GM12878 (cell line): ENCODE measurements at regions not wholly inside any gene's neighbourhood (a gene's known extent, or its start where the extent isn't known, plus 50 kb on each side); places are given as distances from the start of the nearest gene placed in this dataset.

ENCODE experiments used
- ATAC-seq: fragments of 200-7000 bp; cut with Tn5 transposase; 3 replicates; pipeline ENCODE4 v1.9.1; 2020; ENCODE audit warnings: mild to moderate bottlenecking, moderate library complexity
- BruUV-seq: library from RNA; stranded (reverse); fragments of 400-500 nt; replicated peaks from 2 replicates; lab custom pipeline; 2021; lab: Mats Ljungman, UMichigan
- CTCF ChIA-PET: fragments of 300-600 bp; sonication (Branson Sonifier 250); formaldehyde crosslinking; extraction: SDS; loops from one replicate; lab custom pipeline; 2021; ENCODE audit warnings: inconsistent platforms; lab: Yijun Ruan, JAX
- POLR2A ChIA-PET: fragments of 350-600 bp; formaldehyde crosslinking; extraction: SDS; loops from one replicate; lab custom pipeline; 2021; ENCODE audit warnings: inconsistent platforms; lab: Charles Lee
- RAD21 ChIA-PET: fragments of 300-600 bp; sonication (Branson Sonifier 250); formaldehyde crosslinking; loops from one replicate; lab custom pipeline; 2023; ENCODE audit warnings: antibody characterized with exemption; ENCODE audit not compliant: unreplicated experiment; lab: Charles Lee
- SMC1A ChIA-PET: fragments of 300-600 bp; sonication (Branson Sonifier 250); formaldehyde crosslinking; loops from one replicate; lab custom pipeline; 2023; ENCODE audit not compliant: unreplicated experiment, uncharacterized antibody; lab: Charles Lee
- DNase-seq: peaks from one replicate; pipeline ENCODE4 v3.0.0-alpha.2; 2011; ENCODE audit warnings: low read depth, low spot score
- FAIRE-seq: peaks from 3 replicates; lab custom pipeline; 2011; peaks lifted over from hg19 to GRCh38; lab: Jason Lieb, UNC
- H2AFZ ChIP-seq: 2 replicates; pipeline ENCODE4 v1.6.0; 2011; ENCODE audit warnings: low read depth, low read length, control low read depth; ENCODE audit not compliant: control insufficient read depth
- H3K27ac ChIP-seq: 2 replicates; pipeline ENCODE4 v1.5.1; 2011; ENCODE audit warnings: control low read depth; ENCODE audit not compliant: control insufficient read depth, insufficient read depth
- H3K27me3 ChIP-seq, 2 experiments: replicated peaks in 1 of 2; 2 replicates each; pipeline versions ENCODE4 v1.6.0 to v1.6.1; 2011; ENCODE audit warnings: low read length in 1 of 2; ENCODE audit not compliant: control insufficient read depth in 2 of 2, insufficient read depth in 2 of 2
- H3K36me3 ChIP-seq, 2 experiments: 2 replicates each; pipeline ENCODE4 v1.5.1; 2011; ENCODE audit warnings: low read length in 1 of 2; ENCODE audit not compliant: control insufficient read depth in 2 of 2, insufficient read depth in 2 of 2
- H3K4me1 ChIP-seq: 2 replicates; pipeline ENCODE4 v1.6.1; 2011; ENCODE audit warnings: mild to moderate bottlenecking, low read length, moderate library complexity, mixed read lengths; ENCODE audit not compliant: control insufficient read depth, insufficient read depth
- H3K4me2 ChIP-seq: 2 replicates; pipeline ENCODE4 v1.6.0; 2011; ENCODE audit warnings: control low read depth; ENCODE audit not compliant: control insufficient read depth, insufficient read depth
- H3K4me3 ChIP-seq: fragments of 200-600 bp; sonication (generic); 2 replicates; pipeline ENCODE4 v1.5.1; 2016
- H3K79me2 ChIP-seq: 2 replicates; pipeline ENCODE4 v1.6.0; 2011; ENCODE audit warnings: low read length; ENCODE audit not compliant: control insufficient read depth, insufficient read depth
- H3K9ac ChIP-seq: 2 replicates; pipeline ENCODE4 v1.8.0; 2011; ENCODE audit warnings: low read length, control low read depth, mixed read lengths; ENCODE audit not compliant: control insufficient read depth, insufficient read depth
- H3K9me3 ChIP-seq: replicated peaks from 3 replicates; pipeline ENCODE4 v1.5.1; 2011; ENCODE audit warnings: mild to moderate bottlenecking, low read length; ENCODE audit not compliant: control insufficient read depth, insufficient read depth
- H4K20me1 ChIP-seq: 2 replicates; pipeline ENCODE4 v1.6.0; 2011; ENCODE audit not compliant: control insufficient read depth, insufficient read depth
- CEBPB ChIP-seq, 2 experiments: fragments of 150-350 bp in 1 of 2; IDR thresholded peaks; 2 replicates each; pipeline ENCODE4 v1.6.1; 2012 to 2014; ENCODE audit warnings: low read depth in 2 of 2, low read length in 2 of 2, borderline replicate concordance in 1 of 2, inconsistent platforms in 1 of 2
- ETV6 ChIP-seq, 2 experiments: fragments of 450-650 bp in 1 of 2; IDR thresholded peaks in 1 of 2; conservative IDR thresholded peaks in 1 of 2; 2 replicates each; pipeline ENCODE4 v1.6.1; 2014; ENCODE audit warnings: antibody characterized with exemption in 1 of 2, borderline replicate concordance in 1 of 2, low read depth in 1 of 2, mild to moderate bottlenecking in 1 of 2, moderate library complexity in 1 of 2
- IRF3 ChIP-seq: fragments of 450-650 bp; IDR thresholded peaks from 2 replicates; pipeline ENCODE4 v1.6.1; 2014; ENCODE audit warnings: mild to moderate bottlenecking
- KDM1A ChIP-seq: fragments of 200-600 bp; sonication (generic); IDR thresholded peaks from 2 replicates; pipeline ENCODE4 v1.6.1; 2016; ENCODE audit warnings: borderline replicate concordance
- MLLT1 ChIP-seq: fragments of 450-650 bp; IDR thresholded peaks from 2 replicates; pipeline ENCODE4 v1.6.1; 2016; ENCODE audit warnings: mild to moderate bottlenecking
- MTA2 ChIP-seq: fragments of 450-650 bp; IDR thresholded peaks from 2 replicates; pipeline ENCODE4 v1.6.1; 2016; ENCODE audit warnings: low read depth, mild to moderate bottlenecking, moderate library complexity
- MYB ChIP-seq: fragments of 150-350 bp; IDR thresholded peaks from 2 replicates; pipeline ENCODE4 v1.6.1; 2014; ENCODE audit warnings: mild to moderate bottlenecking, low read depth, low read length, borderline replicate concordance
- NRF1 ChIP-seq: conservative IDR thresholded peaks from 2 replicates; pipeline ENCODE4 v1.6.1; 2011; ENCODE audit warnings: mild to moderate bottlenecking, low read depth, low read length, improper control_type of control experiment
- TCF3 ChIP-seq: IDR thresholded peaks from 2 replicates; pipeline ENCODE4 v1.6.1; 2012; ENCODE audit warnings: low read depth, mild to moderate bottlenecking, low read length, borderline replicate concordance; ENCODE audit not compliant: insufficient read depth
- YY1 ChIP-seq: IDR thresholded peaks from 2 replicates; pipeline ENCODE4 v1.6.1; 2011; ENCODE audit warnings: low read depth, mild to moderate bottlenecking, low read length
- ZNF217 ChIP-seq: fragments of 450-650 bp; IDR thresholded peaks from 2 replicates; pipeline ENCODE4 v1.6.1; 2017; ENCODE audit warnings: antibody characterized with exemption, mild to moderate bottlenecking
- WGBS: methylation state at CpG from one replicate; pipeline ENCODE4 v1.1.6; 2016; ENCODE audit warnings: low lambda C conversion rate; ENCODE audit not compliant: insufficient replicate concordance, insufficient coverage; ENCODE audit errors: missing lambda C conversion rate; 5-methylcytosine and 5-hydroxymethylcytosine counted together
- in situ Hi-C: fragments of 300-500 bp; cut with MboI; formaldehyde crosslinking; loops from 9 replicates; pipeline ENCODE4 v1.14.3; 2018; ENCODE audit warnings: mixed read lengths
- intact Hi-C: fragments of 100-400 bp; cut with micrococcal nuclease; formaldehyde crosslinking; loops from one replicate; pipeline ENCODE4 v1.14.2; 2022; ENCODE audit not compliant: unreplicated experiment
- TF ChIP-seq, protein P1 (sequence below): fragments of 450-650 bp; formaldehyde crosslinking; IDR thresholded peaks from 2 replicates; pipeline ENCODE4 v1.4.0; 2020; ENCODE audit warnings: mild to moderate bottlenecking, moderate library complexity

GRCh38 chr10:4370376-4370775 is 455.6 kb upstream of the AKR1E2 start:
- no peaks in the 10 kb centered on the region for H4K20me1 ChIP-seq
- in situ Hi-C loops, result no loop called here
- no peak overlapping the region for H3K27ac ChIP-seq
- H3K4me2 ChIP-seq, result no peak overlapping the region
- no peak overlapping the region for H3K4me3 ChIP-seq
- H3K9ac ChIP-seq, result no peak overlapping the region
- no peaks in the 10 kb centered on the region for H3K4me1 ChIP-seq
- no peak for DNase-seq
- H3K36me3 ChIP-seq, result no peaks in the 10 kb centered on the region
- POLR2A ChIA-PET, result no interaction called here
- RAD21 ChIA-PET, result no interaction called here
- SMC1A ChIA-PET, result no interaction called here
- ATAC-seq, result no peak
- H3K9me3 ChIP-seq, result no peaks in the 10 kb centered on the region
- H2AFZ ChIP-seq, result no peak overlapping the region
- CTCF ChIA-PET, result no interaction called here
- BruUV-seq, result no TSS peak
- 0% methylated on average over 1 of the region's 1 CpG for WGBS
- no peaks in the 10 kb centered on the region for H3K79me2 ChIP-seq
- no peaks in the 10 kb centered on the region; a peak in 1 of 4 replicates for H3K27me3 ChIP-seq
- FAIRE-seq, result no peak
- TF ChIP-seq, protein P1, sequence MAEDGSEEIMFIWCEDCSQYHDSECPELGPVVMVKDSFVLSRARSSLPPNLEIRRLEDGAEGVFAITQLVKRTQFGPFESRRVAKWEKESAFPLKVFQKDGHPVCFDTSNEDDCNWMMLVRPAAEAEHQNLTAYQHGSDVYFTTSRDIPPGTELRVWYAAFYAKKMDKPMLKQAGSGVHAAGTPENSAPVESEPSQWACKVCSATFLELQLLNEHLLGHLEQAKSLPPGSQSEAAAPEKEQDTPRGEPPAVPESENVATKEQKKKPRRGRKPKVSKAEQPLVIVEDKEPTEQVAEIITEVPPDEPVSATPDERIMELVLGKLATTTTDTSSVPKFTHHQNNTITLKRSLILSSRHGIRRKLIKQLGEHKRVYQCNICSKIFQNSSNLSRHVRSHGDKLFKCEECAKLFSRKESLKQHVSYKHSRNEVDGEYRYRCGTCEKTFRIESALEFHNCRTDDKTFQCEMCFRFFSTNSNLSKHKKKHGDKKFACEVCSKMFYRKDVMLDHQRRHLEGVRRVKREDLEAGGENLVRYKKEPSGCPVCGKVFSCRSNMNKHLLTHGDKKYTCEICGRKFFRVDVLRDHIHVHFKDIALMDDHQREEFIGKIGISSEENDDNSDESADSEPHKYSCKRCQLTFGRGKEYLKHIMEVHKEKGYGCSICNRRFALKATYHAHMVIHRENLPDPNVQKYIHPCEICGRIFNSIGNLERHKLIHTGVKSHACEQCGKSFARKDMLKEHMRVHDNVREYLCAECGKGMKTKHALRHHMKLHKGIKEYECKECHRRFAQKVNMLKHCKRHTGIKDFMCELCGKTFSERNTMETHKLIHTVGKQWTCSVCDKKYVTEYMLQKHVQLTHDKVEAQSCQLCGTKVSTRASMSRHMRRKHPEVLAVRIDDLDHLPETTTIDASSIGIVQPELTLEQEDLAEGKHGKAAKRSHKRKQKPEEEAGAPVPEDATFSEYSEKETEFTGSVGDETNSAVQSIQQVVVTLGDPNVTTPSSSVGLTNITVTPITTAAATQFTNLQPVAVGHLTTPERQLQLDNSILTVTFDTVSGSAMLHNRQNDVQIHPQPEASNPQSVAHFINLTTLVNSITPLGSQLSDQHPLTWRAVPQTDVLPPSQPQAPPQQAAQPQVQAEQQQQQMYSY, result no peak
- no peak for TF ChIP-seq NRF1
- TF ChIP-seq ZNF217, result no peak
- TF ChIP-seq, all 136 proteins: peak for 0
- intact Hi-C loops, result no loop called here

GRCh38 chr10:4361581-4361980 is 464.4 kb upstream of the AKR1E2 start:
- POLR2A ChIA-PET, result no interaction called here
- no peak overlapping the region for H3K4me2 ChIP-seq
- H3K9me3 ChIP-seq, result no peaks in the 10 kb centered on the region
- H3K79me2 ChIP-seq, result no peaks in the 10 kb centered on the region
- CTCF ChIA-PET, result no interaction called here
- H2AFZ ChIP-seq, result no peak overlapping the region
- in situ Hi-C loops, result no loop called here
- no peaks in the 10 kb centered on the region for H3K27me3 ChIP-seq
- FAIRE-seq, result no peak
- no peak overlapping the region for H3K4me3 ChIP-seq
- RAD21 ChIA-PET, result interaction anchor here (0.6 kb wide), 1 partner anchor 280 kb away, joined by 3 read pairs; no protein-coding TSS in a partner anchor
- no TSS peak for BruUV-seq
- H3K27ac ChIP-seq, result no peak overlapping the region
- H3K4me1 ChIP-seq, result no peaks in the 10 kb centered on the region
- H3K36me3 ChIP-seq, result no peaks in the 10 kb centered on the region
- SMC1A ChIA-PET, result interaction anchor here (1.2 kb wide), 1 partner anchor 156 kb away, joined by 3 read pairs; no protein-coding TSS in a partner anchor
- WGBS, result 44% methylated on average over 3 of the region's 3 CpGs
- DNase-seq, result no peak
- H3K9ac ChIP-seq, result no peak overlapping the region
- no peak for ATAC-seq
- intact Hi-C loops, result no loop called here
- H4K20me1 ChIP-seq, result no peaks in the 10 kb centered on the region
- TF ChIP-seq MLLT1 (no peak), IRF3 (no peak), MYB (no peak), YY1 (no peak), MTA2 (no peak), KDM1A (no peak), CEBPB (IDR thresholded peaks at IDR 0.05; ENCODE audit: borderline replicate concordance in 1 of 2, low read depth in 2 of 2, low read length in 2 of 2) (no peak), ETV6 (conservative IDR thresholded peaks at IDR 0.05 in 1 of 2, IDR thresholded peaks at IDR 0.05 in 1 of 2; ENCODE audit: borderline replicate concordance in 1 of 2, low read depth in 1 of 2) (no peak), TCF3 (no peak)
